GM12878 (cell line): ENCODE measurements at regions not wholly inside any gene's neighbourhood (a gene's known extent, or its start where the extent isn't known, plus 50 kb on each side); places are given as distances from the start of the nearest gene placed in this dataset.
A peak's percentile ranks its signal among the peaks of the same experiment; 100 is the strongest.

Source experiments
- ATAC-seq: fragments of 200-7000 bp; cut with Tn5 transposase; 3 replicates; pipeline ENCODE4 v1.9.1; 2020; ENCODE audit warnings: mild to moderate bottlenecking, moderate library complexity
- BruUV-seq: library from RNA; stranded (reverse); fragments of 400-500 nt; replicated peaks from 2 replicates; lab custom pipeline; 2021; lab: Mats Ljungman, UMichigan
- CTCF ChIA-PET: fragments of 300-600 bp; sonication (Branson Sonifier 250); formaldehyde crosslinking; extraction: SDS; loops from one replicate; lab custom pipeline; 2021; ENCODE audit warnings: inconsistent platforms; lab: Yijun Ruan, JAX
- POLR2A ChIA-PET: fragments of 350-600 bp; formaldehyde crosslinking; extraction: SDS; loops from one replicate; lab custom pipeline; 2021; ENCODE audit warnings: inconsistent platforms; lab: Charles Lee
- RAD21 ChIA-PET: fragments of 300-600 bp; sonication (Branson Sonifier 250); formaldehyde crosslinking; loops from one replicate; lab custom pipeline; 2023; ENCODE audit warnings: antibody characterized with exemption; ENCODE audit not compliant: unreplicated experiment; lab: Charles Lee
- SMC1A ChIA-PET: fragments of 300-600 bp; sonication (Branson Sonifier 250); formaldehyde crosslinking; loops from one replicate; lab custom pipeline; 2023; ENCODE audit not compliant: unreplicated experiment, uncharacterized antibody; lab: Charles Lee
- DNase-seq: peaks from one replicate; pipeline ENCODE4 v3.0.0-alpha.2; 2011; ENCODE audit warnings: low read depth, low spot score
- FAIRE-seq: peaks from 3 replicates; lab custom pipeline; 2011; peaks lifted over from hg19 to GRCh38; lab: Jason Lieb, UNC
- H2AFZ ChIP-seq: 2 replicates; pipeline ENCODE4 v1.6.0; 2011; ENCODE audit warnings: low read depth, low read length, control low read depth; ENCODE audit not compliant: control insufficient read depth
- H3K27ac ChIP-seq: 2 replicates; pipeline ENCODE4 v1.5.1; 2011; ENCODE audit warnings: control low read depth; ENCODE audit not compliant: control insufficient read depth, insufficient read depth
- H3K27me3 ChIP-seq, 2 experiments: replicated peaks in 1 of 2; 2 replicates each; pipeline versions ENCODE4 v1.6.0 to v1.6.1; 2011; ENCODE audit warnings: low read length in 1 of 2; ENCODE audit not compliant: control insufficient read depth in 2 of 2, insufficient read depth in 2 of 2
- H3K36me3 ChIP-seq, 2 experiments: 2 replicates each; pipeline ENCODE4 v1.5.1; 2011; ENCODE audit warnings: low read length in 1 of 2; ENCODE audit not compliant: control insufficient read depth in 2 of 2, insufficient read depth in 2 of 2
- H3K4me1 ChIP-seq: 2 replicates; pipeline ENCODE4 v1.6.1; 2011; ENCODE audit warnings: mild to moderate bottlenecking, low read length, moderate library complexity, mixed read lengths; ENCODE audit not compliant: control insufficient read depth, insufficient read depth
- H3K4me2 ChIP-seq: 2 replicates; pipeline ENCODE4 v1.6.0; 2011; ENCODE audit warnings: control low read depth; ENCODE audit not compliant: control insufficient read depth, insufficient read depth
- H3K4me3 ChIP-seq: fragments of 200-600 bp; sonication (generic); 2 replicates; pipeline ENCODE4 v1.5.1; 2016
- H3K79me2 ChIP-seq: 2 replicates; pipeline ENCODE4 v1.6.0; 2011; ENCODE audit warnings: low read length; ENCODE audit not compliant: control insufficient read depth, insufficient read depth
- H3K9ac ChIP-seq: 2 replicates; pipeline ENCODE4 v1.8.0; 2011; ENCODE audit warnings: low read length, control low read depth, mixed read lengths; ENCODE audit not compliant: control insufficient read depth, insufficient read depth
- H3K9me3 ChIP-seq: replicated peaks from 3 replicates; pipeline ENCODE4 v1.5.1; 2011; ENCODE audit warnings: mild to moderate bottlenecking, low read length; ENCODE audit not compliant: control insufficient read depth, insufficient read depth
- H4K20me1 ChIP-seq: 2 replicates; pipeline ENCODE4 v1.6.0; 2011; ENCODE audit not compliant: control insufficient read depth, insufficient read depth
- CTCF ChIP-seq, 3 experiments: IDR thresholded peaks in 2 of 3; conservative IDR thresholded peaks in 1 of 3; 2 replicates each; pipeline ENCODE4 v1.5.1; 2011; ENCODE audit warnings: low read depth in 3 of 3, low read length in 3 of 3, mild to moderate bottlenecking in 3 of 3, control low read depth in 2 of 3, moderate library complexity in 2 of 3, inconsistent platforms in 1 of 3, mixed read lengths in 1 of 3; ENCODE audit not compliant: control insufficient read depth in 2 of 3, insufficient read depth in 1 of 3; ENCODE audit errors: extremely low read depth in 1 of 3
- RAD21 ChIP-seq: IDR thresholded peaks from 2 replicates; pipeline ENCODE4 v1.6.1; 2011; ENCODE audit warnings: mild to moderate bottlenecking, low read depth, low read length, moderate library complexity; ENCODE audit not compliant: insufficient read depth
- ZBTB40 ChIP-seq: fragments of 450-650 bp; IDR thresholded peaks from 2 replicates; pipeline ENCODE4 v1.6.1; 2016; ENCODE audit warnings: mild to moderate bottlenecking, moderate library complexity, borderline replicate concordance
- ZNF687 ChIP-seq: fragments of 450-650 bp; IDR thresholded peaks from 2 replicates; pipeline ENCODE4 v1.6.1; 2017; ENCODE audit warnings: mild to moderate bottlenecking, moderate library complexity
- WGBS: methylation state at CpG from one replicate; pipeline ENCODE4 v1.1.6; 2016; ENCODE audit warnings: low lambda C conversion rate; ENCODE audit not compliant: insufficient replicate concordance, insufficient coverage; ENCODE audit errors: missing lambda C conversion rate; 5-methylcytosine and 5-hydroxymethylcytosine counted together
- in situ Hi-C: fragments of 300-500 bp; cut with MboI; formaldehyde crosslinking; loops from 9 replicates; pipeline ENCODE4 v1.14.3; 2018; ENCODE audit warnings: mixed read lengths
- intact Hi-C: fragments of 100-400 bp; cut with micrococcal nuclease; formaldehyde crosslinking; loops from one replicate; pipeline ENCODE4 v1.14.2; 2022; ENCODE audit not compliant: unreplicated experiment

- TF ChIP-seq ZBTB40: no peak
Measured at GRCh38 chr5:35354751-35355150, 124.5 kb upstream of the PRLR start (continued).

- no peaks in the 10 kb centered on the region; the same call in 2 of the 3 replicates for H3K9me3 ChIP-seq
- TF ChIP-seq RAD21: peak; percentile 49
- TF ChIP-seq CTCF (IDR thresholded peaks at IDR 0.05 in 2 of 3, conservative IDR thresholded peaks at IDR 0.05 in 1 of 3; ENCODE audit: control insufficient read depth in 2 of 3, extremely low read depth in 1 of 3, insufficient read depth in 1 of 3, low read depth in 3 of 3, low read length in 3 of 3): peak in 2 of 3 experiments; percentile 6 to 12; a peak in 1 of 6 replicates
- TF ChIP-seq ZNF687: no peak
- no peaks in the 10 kb centered on the region for H3K4me1 ChIP-seq
- SMC1A ChIA-PET: no interaction called here
- RAD21 ChIA-PET: no interaction called here
- no peak overlapping the region for H3K9ac ChIP-seq
- H3K79me2 ChIP-seq: no peaks in the 10 kb centered on the region
- no TSS peak for BruUV-seq
- intact Hi-C loops: no loop called here
- FAIRE-seq (no peak), DNase-seq (no peak), ATAC-seq (no peak)
- WGBS: 0% methylated on average over 1 of the region's 1 CpG
- no peak overlapping the region for H3K4me2 ChIP-seq
- POLR2A ChIA-PET: no interaction called here
- no peak overlapping the region for H2AFZ ChIP-seq
- no peak overlapping the region for H3K27ac ChIP-seq
- in situ Hi-C loops: no loop called here
- no peak overlapping the region for H3K4me3 ChIP-seq
- no peaks in the 10 kb centered on the region for H3K27me3 ChIP-seq
- H3K36me3 ChIP-seq: no peaks in the 10 kb centered on the region
- CTCF ChIA-PET: no interaction called here
- no peaks in the 10 kb centered on the region for H4K20me1 ChIP-seq
Measured at GRCh38 chr5:35345222-35345621, 114.9 kb upstream of the PRLR start.
